Transverse colon (tissue), 4 donors: ENCODE measurements at regions not wholly inside any gene's neighbourhood (a gene's known extent, or its start where the extent isn't known, plus 50 kb on each side); places are given as distances from the start of the nearest gene placed in this dataset.

Experiments
- DNase-seq: peaks from one replicate; pipeline ENCODE4 v3.0.0-alpha.2; 2019
- H3K27ac ChIP-seq, 4 donors: fragments of 200-600 bp; sonication (generic); 2 replicates each; pipeline ENCODE4 v1.5.1; 2016 to 2018; ENCODE audit warnings: inconsistent platforms in 4 of 4
- H3K27me3 ChIP-seq: fragments of 200-600 bp; sonication (generic); 2 replicates; pipeline ENCODE4 v1.5.1; 2017; ENCODE audit warnings: inconsistent platforms
- H3K36me3 ChIP-seq, 4 donors: fragments of 200-600 bp; sonication (generic); 2 replicates each; pipeline ENCODE4 v1.5.1; 2017 to 2019; ENCODE audit warnings: inconsistent platforms in 4 of 4
- H3K4me1 ChIP-seq, 4 donors: fragments of 200-600 bp; sonication (generic); 2 replicates each; pipeline ENCODE4 v1.5.1; 2017 to 2020; ENCODE audit warnings: inconsistent platforms in 4 of 4
- H3K4me3 ChIP-seq, 4 donors: fragments of 200-600 bp; sonication (generic); 1 replicate in 1 of 4; 2 replicates in 3 of 4; pipeline versions ENCODE4 v1.5.1 to v1.6.1; 2017 to 2019; ENCODE audit warnings: inconsistent platforms in 4 of 4
- H3K9me3 ChIP-seq, 2 donors: fragments of 200-600 bp; sonication (generic); 2 replicates each; pipeline ENCODE4 v1.5.1; 2017 to 2019; ENCODE audit warnings: inconsistent platforms in 2 of 2
- EP300 ChIP-seq: sonication (generic); formaldehyde crosslinking; IDR thresholded peaks from one replicate; pipeline ENCODE4 v1.6.1; 2017; ENCODE audit warnings: antibody characterized with exemption, low read depth
- POLR2A ChIP-seq: fragments of 450-650 bp; IDR thresholded peaks from one replicate; pipeline ENCODE4 v1.6.1; 2016; ENCODE audit warnings: antibody characterized with exemption, mild to moderate bottlenecking, moderate library complexity
- POLR2AphosphoS5 ChIP-seq, 3 donors: sonication (generic); formaldehyde crosslinking; IDR thresholded peaks; one replicate each; pipeline ENCODE4 v1.6.1; 2016; ENCODE audit warnings: antibody characterized with exemption in 3 of 3
- WGBS, 2 donors: methylation state at CpG; one replicate each; pipeline ENCODE4 v1.1.5; 2018; ENCODE audit warnings: low coverage in 1 of 2; 5-methylcytosine and 5-hydroxymethylcytosine counted together
- in situ Hi-C, 4 donors: fragments of 200-750 bp; cut with MboI; loops; one replicate each; pipeline versions ENCODE4 v1.15.0 to v1.15.1; 2017; ENCODE audit warnings: low sequenced_read_pairs in 3 of 4, low pct_ligation_motif_present in 1 of 4, low pct_unique_long_range_greater_than_20kb in 1 of 4
- intact Hi-C: fragments of 100-400 bp; cut with DNase I; formaldehyde crosslinking; loops from one replicate; pipeline ENCODE4 v1.15.1; 2023; ENCODE audit warnings: low total_unique reads
- TF ChIP-seq, protein P1 (sequence below), 5 experiments: fragments of 200-600 bp in 3 of 5; fragments of 450-650 bp in 2 of 5; sonication (generic) in 3 of 5; IDR thresholded peaks; 1 replicate in 2 of 5; 2 replicates in 3 of 5; pipeline ENCODE4 v1.5.1; 2016 to 2017; ENCODE audit warnings: antibody characterized with exemption in 5 of 5, inconsistent platforms in 3 of 5, mild to moderate bottlenecking in 2 of 5, moderate library complexity in 1 of 5

DNA sequence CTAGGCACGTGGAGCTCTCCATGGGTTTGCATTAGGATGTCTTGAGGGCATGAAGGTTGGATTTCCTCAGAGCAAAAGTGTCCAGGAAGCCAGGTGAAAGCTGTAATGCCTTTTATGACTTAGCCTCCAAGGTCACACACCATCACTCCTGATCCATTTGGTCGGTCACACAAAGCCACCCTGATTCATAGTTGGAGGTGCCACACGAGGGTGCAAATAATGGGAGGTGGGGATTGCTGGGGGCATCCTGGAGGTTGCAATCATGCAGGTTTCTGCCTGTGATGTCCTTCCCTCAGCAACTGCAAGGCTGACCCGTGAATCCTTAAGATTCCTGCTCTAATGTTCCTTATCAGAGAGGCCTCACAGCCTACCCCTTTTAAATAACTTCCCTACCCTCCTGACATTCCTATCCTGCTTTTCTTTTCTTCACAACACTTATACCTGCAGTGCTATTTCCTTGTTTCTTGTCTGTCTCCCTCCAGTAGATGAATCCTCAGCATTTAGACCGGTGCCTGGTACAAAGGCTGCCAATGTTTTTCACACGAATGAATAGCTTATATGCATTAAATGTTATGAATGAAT, 97.1 kb downstream of the LIPG start:
- Histone ChIP-seq H3K4me1 (peaks cover 0 to 9% (median 7%) of the 10 kb centered on the region in 4 donors), H3K4me3 (no peak overlapping the region), H3K36me3 (no peaks in the 10 kb centered on the region), H3K27me3 (no peaks in the 10 kb centered on the region), H3K27ac (no peak overlapping the region), H3K9me3 (no peaks in the 10 kb centered on the region)
- in situ Hi-C loops: loop anchor here in 1 of 4 donors (10.0 kb wide), 1 partner anchor 56 kb away; no protein-coding TSS in a partner anchor
- TF ChIP-seq, protein P1, sequence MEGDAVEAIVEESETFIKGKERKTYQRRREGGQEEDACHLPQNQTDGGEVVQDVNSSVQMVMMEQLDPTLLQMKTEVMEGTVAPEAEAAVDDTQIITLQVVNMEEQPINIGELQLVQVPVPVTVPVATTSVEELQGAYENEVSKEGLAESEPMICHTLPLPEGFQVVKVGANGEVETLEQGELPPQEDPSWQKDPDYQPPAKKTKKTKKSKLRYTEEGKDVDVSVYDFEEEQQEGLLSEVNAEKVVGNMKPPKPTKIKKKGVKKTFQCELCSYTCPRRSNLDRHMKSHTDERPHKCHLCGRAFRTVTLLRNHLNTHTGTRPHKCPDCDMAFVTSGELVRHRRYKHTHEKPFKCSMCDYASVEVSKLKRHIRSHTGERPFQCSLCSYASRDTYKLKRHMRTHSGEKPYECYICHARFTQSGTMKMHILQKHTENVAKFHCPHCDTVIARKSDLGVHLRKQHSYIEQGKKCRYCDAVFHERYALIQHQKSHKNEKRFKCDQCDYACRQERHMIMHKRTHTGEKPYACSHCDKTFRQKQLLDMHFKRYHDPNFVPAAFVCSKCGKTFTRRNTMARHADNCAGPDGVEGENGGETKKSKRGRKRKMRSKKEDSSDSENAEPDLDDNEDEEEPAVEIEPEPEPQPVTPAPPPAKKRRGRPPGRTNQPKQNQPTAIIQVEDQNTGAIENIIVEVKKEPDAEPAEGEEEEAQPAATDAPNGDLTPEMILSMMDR (IDR thresholded peaks at IDR 0.05): no peak
- no peak for TF ChIP-seq POLR2AphosphoS5 (IDR thresholded peaks at IDR 0.05)
- no peak for TF ChIP-seq POLR2A
- TF ChIP-seq EP300: no peak
- 54 to 69% methylated on average over 2 to 6 of the region's 6 CpGs for WGBS, 2 donors
- intact Hi-C loops: no loop called here
- no peak for DNase-seq

DNA sequence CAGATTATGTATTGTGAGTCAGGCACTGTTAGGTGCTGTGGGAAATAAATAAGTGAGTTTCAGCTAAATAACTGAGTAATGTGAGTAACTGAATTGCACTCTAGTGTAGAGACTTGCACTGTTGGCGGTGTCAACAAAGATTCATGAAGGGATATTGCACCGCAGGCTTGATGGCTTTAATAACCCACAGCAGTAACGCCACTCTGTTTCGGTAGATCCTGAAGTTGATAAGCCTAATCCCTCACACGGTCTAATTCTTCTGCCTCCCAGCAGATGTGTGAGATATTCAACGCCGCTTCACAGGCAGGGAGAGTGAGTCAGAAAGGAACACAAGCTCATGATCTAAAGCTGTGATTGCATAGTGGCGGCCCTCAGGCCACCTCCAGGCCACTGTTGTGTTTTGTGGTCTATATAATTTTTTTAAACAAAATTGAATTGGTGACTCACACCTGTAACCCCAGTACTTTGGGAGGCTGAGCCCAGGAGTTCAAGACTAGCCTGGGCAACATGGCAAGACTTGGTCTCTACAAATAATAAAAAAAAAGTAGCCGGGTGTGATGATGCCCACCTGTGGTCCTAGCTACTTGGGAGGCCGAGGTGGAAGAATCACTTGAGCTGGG, 94.3 kb downstream of the LIPG start:
- DNase-seq: no peak
- Histone ChIP-seq H3K4me3 (no peak overlapping the region), H3K27ac (peak overlapping the region in 1 of 4 donors; percentile 32), H3K4me1 (peaks cover 0 to 14% (median 0%) of the 10 kb centered on the region in 4 donors), H3K9me3 (no peaks in the 10 kb centered on the region), H3K27me3 (no peaks in the 10 kb centered on the region), H3K36me3 (no peaks in the 10 kb centered on the region)
- TF ChIP-seq, protein P1 (IDR thresholded peaks at IDR 0.05): no peak
- TF ChIP-seq EP300 (no peak), POLR2AphosphoS5 (IDR thresholded peaks at IDR 0.05) (no peak), POLR2A (no peak)
- 47 to 59% methylated on average over 9 to 10 of the region's 10 CpGs for WGBS, 2 donors
- intact Hi-C loops: no loop called here
- in situ Hi-C loops: loop anchor here in 1 of 4 donors (10.0 kb wide), 1 partner anchor 59 kb away; no protein-coding TSS in a partner anchor

GRCh38 chr18:49655266-49656072, 93.6 kb downstream of the LIPG start:
- DNase-seq: no peak
- no peaks in the 10 kb centered on the region for H3K27me3 ChIP-seq
- H3K4me3 ChIP-seq: no peak overlapping the region
- in situ Hi-C loops: loop anchor here in 1 of 4 donors (10.0 kb wide), 1 partner anchor 59 kb away; no protein-coding TSS in a partner anchor
- TF ChIP-seq POLR2A: no peak
- TF ChIP-seq, protein P1 (IDR thresholded peaks at IDR 0.05): no peak
- TF ChIP-seq POLR2AphosphoS5 (IDR thresholded peaks at IDR 0.05): no peak
- no peak for TF ChIP-seq EP300
- no peaks in the 10 kb centered on the region for H3K9me3 ChIP-seq
- intact Hi-C loops: no loop called here
- no peaks in the 10 kb centered on the region for H3K36me3 ChIP-seq
- H3K4me1 ChIP-seq: peaks cover 0 to 14% (median 0%) of the 10 kb centered on the region in 4 donors
- WGBS, 2 donors: 70 to 73% methylated on average over 5 to 13 of the region's 13 CpGs
- H3K27ac ChIP-seq: peak overlapping the region in 1 of 4 donors; percentile 32

GRCh38 chr18:49654347-49654746, 92.5 kb downstream of the LIPG start:
- intact Hi-C loops: no loop called here
- TF ChIP-seq EP300: no peak
- TF ChIP-seq, protein P1 (IDR thresholded peaks at IDR 0.05): no peak
- TF ChIP-seq POLR2AphosphoS5 (IDR thresholded peaks at IDR 0.05): no peak
- no peak for TF ChIP-seq POLR2A
- Histone ChIP-seq H3K36me3 (no peaks in the 10 kb centered on the region), H3K27me3 (no peaks in the 10 kb centered on the region), H3K9me3 (no peaks in the 10 kb centered on the region), H3K27ac (no peak overlapping the region), H3K4me3 (no peak overlapping the region), H3K4me1 (peaks cover 0 to 13% (median 0%) of the 10 kb centered on the region in 4 donors)
- in situ Hi-C loops: loop anchor here in 1 of 4 donors (10.0 kb wide), 1 partner anchor 60 kb away; no protein-coding TSS in a partner anchor
- DNase-seq: no peak
- WGBS, 2 donors: 80 to 84% methylated on average over 2 of the region's 2 CpGs
